ENCODE measurements at regions not wholly inside any gene's neighbourhood (a gene's known extent, or its start where the extent isn't known, plus 50 kb on each side); places are given as distances from the start of the nearest gene placed in this dataset.

DNA sequence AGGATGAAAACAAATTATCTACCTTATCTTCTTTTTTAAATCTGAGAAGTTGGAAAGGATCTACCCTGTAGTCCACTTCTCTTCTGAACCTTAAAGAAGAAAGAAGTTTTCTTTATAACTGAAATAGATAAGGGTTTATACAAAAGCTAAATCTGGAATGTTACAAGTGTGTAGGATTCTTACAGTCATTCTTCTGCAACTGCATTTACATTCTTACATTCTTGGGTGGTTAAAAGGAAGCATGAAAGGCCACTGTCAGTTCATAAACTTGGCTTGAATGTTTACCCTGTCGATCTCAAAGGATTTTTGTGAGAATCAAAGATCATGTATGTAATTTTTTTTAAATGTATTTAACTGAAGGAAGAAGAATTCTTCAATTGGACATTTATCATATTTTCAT lies 142.1 kb upstream of the BRINP3 start:
- TF ChIP-seq CTCF (IDR thresholded peaks at IDR 0.05) (no peak), MYBL2 (CRISPR knock-in tag; IDR thresholded peaks at IDR 0.05) (no peak), ESRRA (CRISPR knock-in tag; IDR thresholded peaks at IDR 0.05; ENCODE audit: borderline replicate concordance) (no peak), NFE2L1 (CRISPR knock-in tag; IDR thresholded peaks at IDR 0.05) (no peak), ZNF138 (CRISPR knock-in tag; conservative IDR thresholded peaks at IDR 0.05) (no peak), ETV6 (CRISPR knock-in tag; IDR thresholded peaks at IDR 0.05) (no peak)
